Liver (tissue), 8 donors: ENCODE measurements at regions not wholly inside any gene's neighbourhood (a gene's known extent, or its start where the extent isn't known, plus 50 kb on each side); places are given as distances from the start of the nearest gene placed in this dataset.
A peak's percentile ranks its signal among the peaks of the same experiment; 100 is the strongest.

Experiments used
- DNase-seq: peaks from one replicate; pipeline ENCODE4 v3.0.0-alpha.2; 2017; ENCODE audit warnings: low spot score
- H3K27ac ChIP-seq, 2 donors: one replicate each; pipeline ENCODE4 v1.7.0; 2013; ENCODE audit warnings: inconsistent platforms in 2 of 2, low read length in 2 of 2, control low read depth in 1 of 2, low read depth in 1 of 2, mild to moderate bottlenecking in 1 of 2
- H3K27me3 ChIP-seq, 4 donors: one replicate each; pipeline versions ENCODE4 v1.6.1 to v1.7.0; 2013; ENCODE audit warnings: low read length in 3 of 4, inconsistent platforms in 1 of 4, mild to moderate bottlenecking in 1 of 4, moderate library complexity in 1 of 4; ENCODE audit not compliant: control insufficient read depth in 4 of 4, insufficient read depth in 4 of 4
- H3K36me3 ChIP-seq, 4 donors: one replicate each; pipeline versions ENCODE4 v1.6.1 to v1.7.0; 2013; ENCODE audit warnings: low read length in 3 of 4, mild to moderate bottlenecking in 3 of 4, low read depth in 1 of 4, moderate library complexity in 1 of 4; ENCODE audit not compliant: control insufficient read depth in 4 of 4, insufficient read depth in 3 of 4
- H3K4me1 ChIP-seq, 4 donors: one replicate each; pipeline versions ENCODE4 v1.6.1 to v1.7.0; 2013; ENCODE audit warnings: low read length in 3 of 4, mild to moderate bottlenecking in 3 of 4, moderate library complexity in 1 of 4; ENCODE audit not compliant: control insufficient read depth in 4 of 4, insufficient read depth in 4 of 4
- H3K4me3 ChIP-seq, 3 donors: one replicate each; pipeline versions ENCODE4 v1.6.1 to v1.7.0; 2013; ENCODE audit warnings: low read length in 3 of 3, control low read depth in 1 of 3, low read depth in 1 of 3, mild to moderate bottlenecking in 1 of 3
- H3K9ac ChIP-seq, 2 donors: one replicate each; pipeline ENCODE4 v1.7.0; 2013; ENCODE audit warnings: low read length in 2 of 2, mild to moderate bottlenecking in 2 of 2, moderate library complexity in 2 of 2, control low read depth in 1 of 2, low read depth in 1 of 2
- H3K9me3 ChIP-seq, 4 donors: one replicate each; pipeline versions ENCODE4 v1.6.1 to v1.7.0; 2013; ENCODE audit warnings: low read length in 3 of 4; ENCODE audit not compliant: control insufficient read depth in 4 of 4
- CTCF ChIP-seq: fragments of 150-350 bp; IDR thresholded peaks from 2 replicates; pipeline ENCODE4 v1.5.1; 2017; ENCODE audit warnings: improper control_type of control experiment, low read depth, low read length; ENCODE audit not compliant: missing input control
- EGR1 ChIP-seq, 2 donors: IDR thresholded peaks; 2 replicates each; pipeline ENCODE4 v1.6.1; 2016 to 2018; ENCODE audit warnings: antibody characterized with exemption in 2 of 2, low read depth in 2 of 2
- FOXA1 ChIP-seq: IDR thresholded peaks from 2 replicates; pipeline ENCODE4 v1.6.1; 2016; ENCODE audit warnings: antibody characterized with exemption
- FOXA2 ChIP-seq: IDR thresholded peaks from 2 replicates; pipeline ENCODE4 v1.6.1; 2016; ENCODE audit warnings: antibody characterized with exemption
- GABPA ChIP-seq, 2 donors: IDR thresholded peaks in 1 of 2; conservative IDR thresholded peaks in 1 of 2; 2 replicates each; pipeline ENCODE4 v1.6.1; 2016; ENCODE audit warnings: antibody characterized with exemption in 2 of 2, mild to moderate bottlenecking in 1 of 2, moderate library complexity in 1 of 2
- HNF4A ChIP-seq, 2 donors: conservative IDR thresholded peaks; 2 replicates each; pipeline ENCODE4 v1.6.1; 2016; ENCODE audit warnings: antibody characterized with exemption in 2 of 2, mild to moderate bottlenecking in 2 of 2
- HNF4G ChIP-seq: IDR thresholded peaks from 2 replicates; pipeline ENCODE4 v1.6.1; 2016; ENCODE audit warnings: antibody characterized with exemption
- JUND ChIP-seq, 2 donors: IDR thresholded peaks; 2 replicates each; pipeline ENCODE4 v1.6.1; 2016; ENCODE audit warnings: antibody characterized with exemption in 2 of 2
- MAX ChIP-seq: IDR thresholded peaks from 2 replicates; pipeline ENCODE4 v1.6.1; 2016; ENCODE audit warnings: antibody characterized with exemption
- NR2F2 ChIP-seq: IDR thresholded peaks from 2 replicates; pipeline ENCODE4 v1.6.1; 2016; ENCODE audit warnings: antibody characterized with exemption
- RAD21 ChIP-seq, 2 donors: IDR thresholded peaks; 2 replicates each; pipeline ENCODE4 v1.6.1; 2016; ENCODE audit warnings: antibody characterized with exemption in 2 of 2, mild to moderate bottlenecking in 2 of 2
- RXRA ChIP-seq, 2 donors: IDR thresholded peaks; 2 replicates each; pipeline ENCODE4 v1.6.1; 2017 to 2018; ENCODE audit warnings: antibody characterized with exemption in 2 of 2, mild to moderate bottlenecking in 1 of 2
- SP1 ChIP-seq: IDR thresholded peaks from 2 replicates; pipeline ENCODE4 v1.6.1; 2018; ENCODE audit warnings: antibody characterized with exemption, mild to moderate bottlenecking
- TAF1 ChIP-seq: conservative IDR thresholded peaks from 2 replicates; pipeline ENCODE4 v1.6.1; 2016; ENCODE audit warnings: antibody characterized with exemption, mild to moderate bottlenecking
- YY1 ChIP-seq: IDR thresholded peaks from 2 replicates; pipeline ENCODE4 v1.6.1; 2016; ENCODE audit warnings: antibody characterized with exemption, mild to moderate bottlenecking
- WGBS: extraction: QIAGEN DNeasy Blood & Tissue Kit; methylation state at CpG from one replicate; pipeline ENCODE4 v1.1.7; 2013; 5-methylcytosine and 5-hydroxymethylcytosine counted together
- TF ChIP-seq, protein P1 (sequence below): IDR thresholded peaks from 2 replicates; pipeline ENCODE4 v1.6.1; 2016; ENCODE audit warnings: antibody characterized with exemption
- TF ChIP-seq, protein P2 (sequence below): IDR thresholded peaks from 2 replicates; pipeline ENCODE4 v1.6.1; 2016; ENCODE audit warnings: antibody characterized with exemption, mild to moderate bottlenecking
- TF ChIP-seq, protein P3 (sequence below): IDR thresholded peaks from 2 replicates; pipeline ENCODE4 v1.6.1; 2016; ENCODE audit warnings: antibody characterized with exemption
- donor health status: healthy.
- donor health status: healthy.
- donor health status: healthy.
- donor health status: healthy.
- donor health status: healthy.

GRCh38 chr4:128600410-128600809, 209.1 kb upstream of the JADE1 start:
- H3K27me3 ChIP-seq: no peaks in the 10 kb centered on the region
- no peak overlapping the region for H3K27ac ChIP-seq
- H3K4me1 ChIP-seq: peaks cover 0 to 6% (median 0%) of the 10 kb centered on the region in 4 donors
- H3K9me3 ChIP-seq: no peaks in the 10 kb centered on the region
- H3K36me3 ChIP-seq: no peaks in the 10 kb centered on the region
- 29% methylated on average over 3 of the region's 3 CpGs for WGBS
- no peak for DNase-seq
- peak in 1 of 2 donors; percentile 26 for TF ChIP-seq RAD21 (IDR thresholded peaks at IDR 0.05)
- TF ChIP-seq YY1: peak; percentile 22
- no peak for TF ChIP-seq HNF4A (conservative IDR thresholded peaks at IDR 0.05)
- H3K9ac ChIP-seq: no peak overlapping the region
- H3K4me3 ChIP-seq: no peak overlapping the region

DNA sequence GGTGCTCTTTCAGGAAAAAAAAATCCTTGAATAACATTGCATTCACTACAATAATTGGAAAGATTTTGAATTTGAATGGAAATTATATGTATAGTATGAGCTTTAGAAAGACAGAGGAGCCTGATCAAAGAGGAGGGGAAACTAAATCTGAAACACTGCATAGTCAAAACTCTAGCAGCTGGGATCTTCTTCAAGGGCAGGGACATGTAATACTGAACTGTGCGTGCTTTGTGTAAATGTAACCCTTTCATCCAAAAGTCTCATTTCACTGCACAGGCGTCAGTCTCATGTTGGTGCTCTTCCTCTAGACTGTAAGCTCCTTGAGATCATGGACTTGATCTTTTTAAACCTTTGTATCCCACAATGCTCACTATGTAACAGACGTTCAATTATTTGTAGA, 212.0 kb upstream of the JADE1 start:
- 90% methylated on average over 3 of the region's 3 CpGs for WGBS
- Histone ChIP-seq H3K36me3 (no peaks in the 10 kb centered on the region), H3K27ac (no peak overlapping the region), H3K9me3 (peaks cover 0 to 2% (median 0%) of the 10 kb centered on the region in 4 donors), H3K4me3 (no peak overlapping the region), H3K9ac (no peak overlapping the region), H3K4me1 (peaks cover 0 to 6% (median 0%) of the 10 kb centered on the region in 4 donors), H3K27me3 (no peaks in the 10 kb centered on the region)
- DNase-seq: no peak
- TF ChIP-seq SP1 (no peak), YY1 (no peak), NR2F2 (no peak), EGR1 (IDR thresholded peaks at IDR 0.05; ENCODE audit: low read depth in 2 of 2) (no peak), RXRA (IDR thresholded peaks at IDR 0.05) (no peak), CTCF (no peak), HNF4A (conservative IDR thresholded peaks at IDR 0.05) (no peak), FOXA1 (no peak), RAD21 (IDR thresholded peaks at IDR 0.05) (no peak), TAF1 (no peak), GABPA (IDR thresholded peaks at IDR 0.05 in 1 of 2, conservative IDR thresholded peaks at IDR 0.05 in 1 of 2) (no peak), JUND (IDR thresholded peaks at IDR 0.05) (no peak), MAX (no peak), HNF4G (no peak), FOXA2 (no peak)
- TF ChIP-seq, protein P1, sequence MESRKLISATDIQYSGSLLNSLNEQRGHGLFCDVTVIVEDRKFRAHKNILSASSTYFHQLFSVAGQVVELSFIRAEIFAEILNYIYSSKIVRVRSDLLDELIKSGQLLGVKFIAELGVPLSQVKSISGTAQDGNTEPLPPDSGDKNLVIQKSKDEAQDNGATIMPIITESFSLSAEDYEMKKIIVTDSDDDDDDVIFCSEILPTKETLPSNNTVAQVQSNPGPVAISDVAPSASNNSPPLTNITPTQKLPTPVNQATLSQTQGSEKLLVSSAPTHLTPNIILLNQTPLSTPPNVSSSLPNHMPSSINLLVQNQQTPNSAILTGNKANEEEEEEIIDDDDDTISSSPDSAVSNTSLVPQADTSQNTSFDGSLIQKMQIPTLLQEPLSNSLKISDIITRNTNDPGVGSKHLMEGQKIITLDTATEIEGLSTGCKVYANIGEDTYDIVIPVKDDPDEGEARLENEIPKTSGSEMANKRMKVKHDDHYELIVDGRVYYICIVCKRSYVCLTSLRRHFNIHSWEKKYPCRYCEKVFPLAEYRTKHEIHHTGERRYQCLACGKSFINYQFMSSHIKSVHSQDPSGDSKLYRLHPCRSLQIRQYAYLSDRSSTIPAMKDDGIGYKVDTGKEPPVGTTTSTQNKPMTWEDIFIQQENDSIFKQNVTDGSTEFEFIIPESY: no peak
- TF ChIP-seq, protein P2, sequence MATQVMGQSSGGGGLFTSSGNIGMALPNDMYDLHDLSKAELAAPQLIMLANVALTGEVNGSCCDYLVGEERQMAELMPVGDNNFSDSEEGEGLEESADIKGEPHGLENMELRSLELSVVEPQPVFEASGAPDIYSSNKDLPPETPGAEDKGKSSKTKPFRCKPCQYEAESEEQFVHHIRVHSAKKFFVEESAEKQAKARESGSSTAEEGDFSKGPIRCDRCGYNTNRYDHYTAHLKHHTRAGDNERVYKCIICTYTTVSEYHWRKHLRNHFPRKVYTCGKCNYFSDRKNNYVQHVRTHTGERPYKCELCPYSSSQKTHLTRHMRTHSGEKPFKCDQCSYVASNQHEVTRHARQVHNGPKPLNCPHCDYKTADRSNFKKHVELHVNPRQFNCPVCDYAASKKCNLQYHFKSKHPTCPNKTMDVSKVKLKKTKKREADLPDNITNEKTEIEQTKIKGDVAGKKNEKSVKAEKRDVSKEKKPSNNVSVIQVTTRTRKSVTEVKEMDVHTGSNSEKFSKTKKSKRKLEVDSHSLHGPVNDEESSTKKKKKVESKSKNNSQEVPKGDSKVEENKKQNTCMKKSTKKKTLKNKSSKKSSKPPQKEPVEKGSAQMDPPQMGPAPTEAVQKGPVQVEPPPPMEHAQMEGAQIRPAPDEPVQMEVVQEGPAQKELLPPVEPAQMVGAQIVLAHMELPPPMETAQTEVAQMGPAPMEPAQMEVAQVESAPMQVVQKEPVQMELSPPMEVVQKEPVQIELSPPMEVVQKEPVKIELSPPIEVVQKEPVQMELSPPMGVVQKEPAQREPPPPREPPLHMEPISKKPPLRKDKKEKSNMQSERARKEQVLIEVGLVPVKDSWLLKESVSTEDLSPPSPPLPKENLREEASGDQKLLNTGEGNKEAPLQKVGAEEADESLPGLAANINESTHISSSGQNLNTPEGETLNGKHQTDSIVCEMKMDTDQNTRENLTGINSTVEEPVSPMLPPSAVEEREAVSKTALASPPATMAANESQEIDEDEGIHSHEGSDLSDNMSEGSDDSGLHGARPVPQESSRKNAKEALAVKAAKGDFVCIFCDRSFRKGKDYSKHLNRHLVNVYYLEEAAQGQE: no peak
- TF ChIP-seq, protein P3, sequence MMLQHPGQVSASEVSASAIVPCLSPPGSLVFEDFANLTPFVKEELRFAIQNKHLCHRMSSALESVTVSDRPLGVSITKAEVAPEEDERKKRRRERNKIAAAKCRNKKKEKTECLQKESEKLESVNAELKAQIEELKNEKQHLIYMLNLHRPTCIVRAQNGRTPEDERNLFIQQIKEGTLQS: no peak
